Erythroblast (primary cell): ENCODE measurements at regions not wholly inside any gene's neighbourhood (a gene's known extent, or its start where the extent isn't known, plus 50 kb on each side); places are given as distances from the start of the nearest gene placed in this dataset.
A peak's percentile ranks its signal among the peaks of the same experiment; 100 is the strongest.
"Not testable (repeated sequence)": the region's sequence is repeated elsewhere in the genome, so short reads cannot be mapped to it uniquely, and the experiment has no call there.

ENCODE experiments used
- DNase-seq, 2 experiments: peaks; one replicate each; lab custom pipeline; 2025; lab: John Stamatoyannopoulos, UW
- GATA1 ChIP-seq: IDR thresholded peaks from 2 replicates; pipeline ENCODE4 v1.6.1; 2011; ENCODE audit warnings: low read depth, mild to moderate bottlenecking, control low read depth, low read length, moderate library complexity
- POLR2A ChIP-seq: IDR thresholded peaks from 2 replicates; pipeline ENCODE4 v1.6.1; 2011; ENCODE audit warnings: mild to moderate bottlenecking, low read length

DNA sequence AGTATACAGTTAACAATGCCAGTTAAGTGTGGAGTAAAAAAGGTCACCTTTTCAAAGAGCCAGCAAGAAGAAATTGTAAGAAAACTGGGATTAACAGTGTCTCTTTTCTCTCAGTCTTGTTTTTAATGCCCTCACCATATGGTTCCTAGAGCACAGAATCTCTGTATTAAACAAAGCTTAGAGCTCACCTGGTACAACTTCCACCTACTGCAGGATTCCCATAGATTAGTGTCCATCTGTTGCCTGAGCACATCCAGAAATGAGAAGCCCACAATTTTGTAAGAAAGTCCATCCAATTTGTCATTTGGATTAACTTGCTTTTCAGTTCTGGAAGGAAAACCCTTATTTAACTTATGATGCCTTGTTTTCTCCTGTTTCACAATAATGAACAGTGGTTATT is 1037.1 kb downstream of the STPG2 start:
- no peak for DNase-seq
- TF ChIP-seq POLR2A = no peak
- TF ChIP-seq GATA1 = no peak

DNA sequence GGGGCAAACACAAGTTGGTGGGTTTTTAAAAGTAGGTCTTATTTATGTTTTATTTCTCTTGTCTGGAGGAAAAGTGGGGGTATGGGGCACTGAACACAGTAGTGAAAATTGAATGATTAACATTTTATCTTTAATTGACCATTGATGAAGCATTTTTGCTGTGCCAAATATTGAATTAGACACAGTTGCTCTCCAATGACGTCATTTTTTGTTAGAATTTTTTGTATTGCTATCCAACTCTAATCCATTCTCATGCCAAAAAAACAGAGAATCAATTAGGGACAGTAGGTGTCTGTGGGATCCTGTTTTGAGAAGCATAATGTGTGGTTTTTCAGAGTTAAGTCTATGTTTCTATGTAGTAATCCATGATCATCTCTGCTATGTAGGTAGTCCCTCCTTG is 1032.8 kb downstream of the STPG2 start:
- DNase-seq = no peak
- TF ChIP-seq GATA1 (no peak), POLR2A (no peak)

DNA sequence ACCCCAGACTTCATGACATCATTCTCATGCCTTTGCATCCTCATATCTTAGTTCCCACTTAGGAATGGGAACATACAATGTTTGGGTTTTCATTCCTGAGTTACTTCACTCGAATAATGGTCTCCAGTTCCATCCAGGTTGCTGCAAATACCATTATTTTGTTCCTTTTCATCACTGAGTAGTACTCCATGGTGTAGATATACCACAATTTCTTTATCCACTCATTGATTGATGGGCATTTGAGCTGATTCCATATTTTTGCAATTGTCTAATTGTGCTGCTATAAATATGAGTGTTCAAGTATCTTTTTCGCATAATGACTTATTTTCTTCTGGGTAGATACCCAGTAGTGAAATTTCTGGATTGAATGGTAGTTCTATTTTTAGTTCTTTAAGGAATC is 1026.8 kb downstream of the STPG2 start:
- no peak for DNase-seq
- no peak for TF ChIP-seq POLR2A
- no peak for TF ChIP-seq GATA1

DNA sequence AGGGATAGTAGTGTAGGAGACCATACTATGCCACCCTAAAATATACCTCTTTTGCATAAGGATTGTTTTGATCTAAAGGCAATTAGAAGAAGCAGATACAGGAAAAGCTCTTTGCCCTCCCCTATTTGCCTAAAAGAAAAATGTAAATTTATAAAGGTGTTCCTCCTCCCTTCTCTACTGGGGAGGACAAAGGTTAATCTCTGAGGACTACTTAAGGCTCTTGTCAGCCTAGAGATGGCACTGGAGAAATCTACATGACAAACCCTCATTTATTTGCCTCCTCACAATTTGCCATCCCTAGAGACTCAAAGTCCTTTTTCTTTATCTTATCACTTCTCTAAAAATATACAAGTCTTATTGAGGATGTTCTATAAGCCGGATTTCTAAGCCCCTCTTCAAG is 1021.8 kb downstream of the STPG2 start:
- no peak for DNase-seq
- TF ChIP-seq POLR2A = no peak
- TF ChIP-seq GATA1 = no peak

DNA sequence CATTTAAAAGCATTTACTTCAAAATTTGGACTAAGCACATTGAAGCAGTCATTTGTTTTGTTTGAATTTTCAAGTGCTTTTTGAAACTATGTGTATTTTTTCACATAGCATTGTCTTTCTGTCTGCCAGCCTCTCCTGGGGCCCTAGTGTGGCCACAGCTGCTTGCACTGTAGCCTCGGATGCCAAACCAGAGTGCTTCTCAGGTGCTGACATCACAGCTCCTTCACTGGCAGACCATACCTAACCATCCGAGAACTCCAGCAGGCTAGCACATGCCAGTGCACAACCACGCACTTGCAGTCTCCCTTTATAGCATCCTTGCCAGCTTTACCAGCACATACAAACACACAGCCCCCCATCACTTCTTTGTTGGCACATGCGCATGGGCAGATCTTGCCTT is 1019.7 kb downstream of the STPG2 start:
- no peak for DNase-seq
- TF ChIP-seq POLR2A (no peak), GATA1 (no peak)

DNA sequence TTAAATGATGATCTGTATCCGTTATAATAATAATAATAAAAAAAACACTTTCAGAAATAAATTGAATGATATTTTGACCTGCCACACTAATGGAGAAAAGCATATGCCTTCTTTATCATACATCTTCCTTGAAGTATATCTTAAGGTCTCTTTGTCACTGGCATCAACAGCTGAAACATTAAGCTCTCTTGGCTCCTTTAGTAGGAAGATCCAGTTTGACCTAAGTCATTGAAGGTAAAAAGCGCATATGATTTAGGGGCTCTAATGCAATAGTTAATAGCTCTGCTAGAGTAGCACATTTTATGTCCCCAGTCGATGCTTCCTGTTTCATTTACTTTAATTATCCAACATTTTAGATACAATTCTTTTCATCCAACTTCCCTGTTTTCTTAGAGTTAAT is 1010.8 kb downstream of the STPG2 start:
- no peak for DNase-seq
- TF ChIP-seq POLR2A (no peak), GATA1 (no peak)

DNA sequence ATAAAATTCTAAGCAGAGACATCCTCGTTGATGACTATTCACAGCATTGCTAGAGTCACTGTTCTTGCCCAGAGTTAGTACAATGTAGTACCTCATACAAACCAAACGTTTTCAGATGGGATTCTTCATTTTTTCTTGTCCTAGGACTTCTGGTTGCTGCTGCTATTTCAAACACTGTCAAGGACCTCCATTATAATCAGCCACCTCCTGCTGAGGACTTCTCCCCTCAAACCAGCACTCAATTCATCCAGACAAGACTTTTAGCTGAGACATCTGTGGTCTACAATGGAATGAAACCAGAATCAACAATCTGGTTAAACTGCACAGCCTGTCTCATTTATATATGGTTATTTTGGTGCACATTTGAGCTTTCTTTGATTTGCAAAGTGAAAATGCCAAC is 1008.8 kb downstream of the STPG2 start:
- no peak for DNase-seq

DNA sequence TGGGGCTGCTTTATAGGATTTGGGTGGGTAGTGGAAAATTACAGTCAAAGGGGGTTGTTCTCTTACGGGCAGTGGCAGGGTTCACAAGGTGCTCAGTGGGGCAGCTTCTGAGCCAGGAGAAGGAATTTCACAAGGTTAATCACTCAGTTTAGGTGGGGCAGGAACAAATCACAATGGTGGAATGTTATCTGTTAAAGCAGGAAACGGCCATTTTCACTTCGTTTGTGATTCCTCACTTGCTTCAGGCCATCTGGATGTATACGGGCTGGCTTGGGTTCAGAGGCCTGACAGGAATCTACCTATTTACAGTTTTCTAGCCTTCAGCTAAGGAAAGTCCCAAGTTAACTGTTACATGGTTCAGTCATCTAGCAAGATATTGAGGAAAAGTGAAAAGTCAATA is 1003.5 kb downstream of the STPG2 start:
- TF ChIP-seq GATA1 = no peak
- TF ChIP-seq POLR2A = no peak
- no peak for DNase-seq

More for the DNA sequence above, 1008.8 kb downstream of the STPG2 start:
- no peak for TF ChIP-seq GATA1
- TF ChIP-seq POLR2A = no peak

DNA sequence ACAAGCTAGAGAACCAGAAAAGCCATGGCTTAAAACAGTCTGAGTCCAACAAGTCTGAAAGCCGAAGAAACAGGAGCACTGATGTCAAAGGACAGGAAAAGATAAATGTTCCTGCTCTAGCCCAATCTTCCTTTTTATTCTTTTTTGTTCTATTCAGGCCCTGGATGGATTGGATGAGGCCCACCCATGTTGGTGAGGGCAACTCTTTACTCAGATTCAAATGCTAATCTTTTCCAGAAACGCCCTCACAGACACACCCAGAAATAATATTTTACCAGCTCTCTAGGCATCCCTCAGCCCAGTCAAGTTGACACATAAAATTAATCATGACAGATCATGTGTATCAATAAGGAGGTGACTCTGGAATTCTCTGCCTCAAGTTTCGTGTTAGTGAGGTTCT is 1002.7 kb downstream of the STPG2 start:
- no peak for DNase-seq
- TF ChIP-seq POLR2A = no peak
- no peak for TF ChIP-seq GATA1

DNA sequence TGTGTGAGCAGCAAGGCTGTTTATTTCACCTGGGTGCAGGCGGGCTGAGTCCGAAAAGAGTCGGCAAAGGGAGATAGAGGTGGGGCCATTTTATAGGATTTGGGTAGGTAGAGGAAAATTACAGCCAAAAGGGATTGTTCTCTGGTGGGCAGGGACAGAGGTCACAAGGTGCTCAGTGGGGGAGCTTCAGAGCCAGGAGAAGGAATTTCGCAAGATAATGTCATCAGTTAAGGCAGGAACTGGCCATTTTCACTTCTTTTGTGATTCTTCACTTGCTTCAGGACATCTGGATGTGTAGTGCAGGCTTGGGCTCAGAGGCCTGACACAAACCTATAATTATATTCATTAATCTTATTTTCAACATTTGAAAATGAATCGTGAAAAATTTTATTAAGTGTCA is 1001.9 kb downstream of the STPG2 start:
- not testable (repeated sequence) for DNase-seq

DNA sequence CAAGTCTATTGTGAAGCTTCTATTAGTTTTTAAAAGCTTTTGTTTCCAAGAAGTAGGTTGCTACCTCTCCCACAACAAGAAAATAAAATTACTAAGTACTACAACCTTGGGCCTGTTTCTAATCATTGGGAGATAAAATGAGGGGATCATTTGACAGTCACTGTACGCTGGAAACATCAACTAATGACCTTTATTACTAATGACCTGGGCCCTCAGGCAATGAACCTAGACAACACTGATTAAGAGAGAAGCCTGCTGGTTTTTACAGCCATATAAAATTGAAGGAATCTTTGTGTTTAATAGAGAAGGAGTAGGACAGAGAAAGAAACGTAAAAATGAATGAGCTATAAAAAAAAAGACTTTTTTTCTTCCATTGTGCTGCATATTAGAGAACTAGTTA is 1000.9 kb downstream of the STPG2 start:
- DNase-seq = no peak
- TF ChIP-seq POLR2A = no peak
- TF ChIP-seq GATA1 = no peak

DNA sequence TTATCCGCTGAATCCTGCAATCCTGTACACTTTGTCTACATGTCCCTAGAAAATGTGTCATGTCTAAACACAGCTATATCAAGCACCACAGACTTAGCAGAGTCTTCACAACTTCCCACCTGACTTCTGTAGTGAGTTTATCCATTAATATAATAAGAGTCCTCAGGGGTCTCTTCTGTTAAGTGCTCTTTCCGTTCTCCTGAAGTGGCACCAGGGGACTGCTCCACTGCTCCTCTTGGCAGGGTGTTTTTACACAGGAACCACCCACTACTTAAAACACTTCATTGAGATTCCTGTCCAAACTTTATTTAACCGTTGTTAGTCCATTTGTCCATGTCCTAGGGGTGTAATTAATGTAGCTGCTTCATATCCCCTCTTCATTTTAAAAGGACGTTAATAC is 1000.4 kb downstream of the STPG2 start:
- no peak for TF ChIP-seq GATA1
- TF ChIP-seq POLR2A = no peak
- DNase-seq = no peak

DNA sequence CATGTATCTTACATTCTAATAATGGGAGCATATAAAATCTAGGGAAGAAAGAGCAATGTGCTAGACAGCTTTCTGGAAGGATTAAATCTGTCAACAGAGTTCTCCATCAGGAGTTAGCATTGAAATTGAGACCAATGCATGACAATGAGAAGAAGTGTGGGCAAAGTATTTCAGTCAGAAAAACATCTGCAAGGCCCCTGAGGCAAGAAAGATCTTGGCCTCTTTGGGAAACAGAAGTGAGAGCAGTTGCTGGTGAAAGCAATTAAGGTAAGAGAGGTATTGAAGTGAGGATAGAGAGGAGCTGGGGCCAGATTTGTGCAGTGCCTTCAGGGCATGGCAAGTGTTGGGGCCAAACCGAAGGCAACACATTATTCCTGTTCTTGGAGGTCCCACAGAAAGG is 999.1 kb downstream of the STPG2 start:
- TF ChIP-seq GATA1 (no peak), POLR2A (no peak)
- DNase-seq = no peak

DNA sequence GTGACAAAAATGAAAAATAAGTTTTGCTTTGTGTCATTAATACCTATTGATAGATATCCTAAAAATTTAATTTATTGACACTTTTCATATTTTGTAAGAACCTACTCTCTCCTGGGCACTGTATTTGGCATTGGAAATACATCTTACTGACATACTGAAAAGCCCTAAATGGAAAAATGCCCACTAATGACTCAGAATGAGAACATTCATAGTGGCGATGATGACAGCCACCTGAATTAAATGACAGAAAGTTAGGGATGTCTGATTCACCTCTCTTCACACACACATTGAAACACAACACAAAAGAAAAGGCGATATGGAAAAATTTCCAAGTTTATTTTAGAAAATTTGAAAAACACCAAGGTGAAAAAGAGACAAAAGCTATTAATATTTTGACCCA is 992.3 kb downstream of the STPG2 start:
- DNase-seq = no peak
- no peak for TF ChIP-seq POLR2A

DNA sequence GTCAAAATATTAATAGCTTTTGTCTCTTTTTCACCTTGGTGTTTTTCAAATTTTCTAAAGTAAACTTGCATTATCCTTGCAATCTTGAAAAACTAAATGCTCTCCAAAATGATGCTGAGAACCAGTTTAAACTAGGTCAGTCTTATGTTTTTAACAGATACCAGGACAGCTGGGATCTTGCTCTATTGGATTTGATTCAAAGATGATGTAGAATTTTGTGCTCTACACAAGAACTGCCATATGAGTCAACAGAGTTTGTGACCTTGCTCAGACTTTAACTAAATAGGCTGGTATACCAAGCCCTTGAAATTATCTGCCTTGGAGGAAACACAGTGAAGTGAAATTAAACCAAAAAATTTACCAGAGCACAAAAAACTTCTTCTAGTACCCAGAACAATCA is 991.1 kb downstream of the STPG2 start:
- no peak for DNase-seq
- TF ChIP-seq POLR2A = no peak
- TF ChIP-seq GATA1 = no peak

DNA sequence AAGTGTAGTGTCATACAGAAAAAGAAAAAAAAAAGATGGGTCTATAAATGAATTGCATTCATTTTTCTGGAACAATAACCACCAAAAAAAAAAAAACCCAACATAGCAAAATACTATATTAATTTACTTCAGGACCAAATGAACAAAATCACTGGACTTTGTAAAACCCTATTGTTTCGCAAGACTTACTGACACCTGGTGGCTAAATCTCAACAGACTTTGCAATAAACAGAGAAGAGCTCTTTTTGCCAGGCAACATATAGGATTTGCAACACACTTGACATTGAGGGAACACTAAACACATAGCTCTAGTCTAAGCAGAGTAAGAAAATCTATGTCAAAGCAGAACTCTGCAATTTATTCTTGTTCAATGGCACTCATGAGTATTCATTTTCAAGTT is 990.2 kb downstream of the STPG2 start:
- TF ChIP-seq GATA1 = no peak
- DNase-seq = peak; percentile 1 to 17
